ENCODE measurements at regions not wholly inside any gene's neighbourhood (a gene's known extent, or its start where the extent isn't known, plus 50 kb on each side); places are given as distances from the start of the nearest gene placed in this dataset.

- no peak overlapping the region for H3K4me3 ChIP-seq (ENCODE audit: low read depth, low read length)
- no peak for DNase-seq (ENCODE audit: low read depth)
- TF ChIP-seq CTCF (IDR thresholded peaks at IDR 0.05; ENCODE audit: insufficient read depth, low read length), result no peak
These were observed 133.6 kb downstream of the UBE2E3 start for GRCh38 chr2:181114021-181114420.

DNA sequence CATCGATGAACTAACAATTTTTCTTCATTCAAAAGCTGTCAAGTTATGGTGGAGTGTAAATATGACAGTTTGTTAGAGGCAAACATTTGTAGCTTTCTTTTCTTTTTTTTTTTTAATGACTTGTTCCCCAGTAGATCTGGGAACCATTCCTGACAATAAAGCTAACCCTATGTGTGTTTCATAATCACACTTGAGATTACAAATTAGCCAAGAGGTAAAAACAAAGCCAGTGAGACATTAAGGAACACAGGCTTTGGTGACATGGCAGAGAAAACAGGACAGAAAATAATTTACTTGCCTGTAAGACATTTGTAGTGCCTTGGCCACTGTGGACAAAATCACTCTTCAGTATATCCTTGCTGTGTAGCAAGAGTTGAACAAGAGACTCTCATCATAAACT, 135.9 kb downstream of the UBE2E3 start:
- TF ChIP-seq CTCF (IDR thresholded peaks at IDR 0.05; ENCODE audit: insufficient read depth, low read length), result no peak
- no peak for DNase-seq (ENCODE audit: low read depth)

DNA sequence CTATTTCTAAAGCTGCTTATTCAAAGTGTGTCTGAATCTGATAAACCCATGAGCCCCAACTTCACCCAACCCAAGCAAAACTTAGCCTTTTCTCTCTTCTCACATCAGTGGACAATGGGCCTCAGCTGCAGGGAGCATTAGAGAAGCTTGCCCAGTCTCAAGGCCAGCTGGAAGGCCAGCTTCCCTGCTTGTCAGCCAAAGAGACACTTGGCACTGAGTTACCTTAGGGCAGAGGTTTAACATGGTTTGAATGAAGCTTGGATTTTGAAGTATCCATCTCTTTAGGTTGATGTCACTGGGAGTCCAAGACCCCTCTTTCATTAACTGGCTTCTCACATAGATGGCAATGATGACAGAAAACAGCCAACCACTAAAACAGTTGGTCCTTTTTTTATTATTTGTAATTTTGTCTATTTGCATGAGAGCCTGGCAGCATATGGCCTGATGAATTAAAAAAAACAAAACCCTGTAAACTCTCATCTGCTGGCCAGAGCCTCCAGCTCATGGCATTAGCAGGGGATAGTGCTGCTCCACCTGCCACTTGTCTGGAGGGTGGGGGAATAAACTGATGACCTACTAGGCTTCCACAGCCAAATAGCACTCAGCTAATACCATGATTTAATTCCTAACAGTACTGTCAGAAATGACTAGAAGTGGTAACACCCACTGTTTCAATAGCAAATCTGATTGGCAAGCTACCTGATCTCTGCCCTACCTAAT, 137.0 kb downstream of the UBE2E3 start:
- H3K4me3 ChIP-seq (ENCODE audit: low read depth, low read length), result no peak overlapping the region

More for the DNA sequence above, 135.9 kb downstream of the UBE2E3 start:
- H3K4me3 ChIP-seq (ENCODE audit: low read depth, low read length), result no peak overlapping the region

GRCh38 chr2:181120625-181121024, 140.2 kb downstream of the UBE2E3 start:
- DNase-seq (ENCODE audit: low read depth), result peak; percentile 47
- H3K4me3 ChIP-seq (ENCODE audit: low read depth, low read length), result no peak overlapping the region
- TF ChIP-seq CTCF (IDR thresholded peaks at IDR 0.05; ENCODE audit: insufficient read depth, low read length), result no peak

More for the DNA sequence above, 137.0 kb downstream of the UBE2E3 start:
- no peak for TF ChIP-seq CTCF (IDR thresholded peaks at IDR 0.05; ENCODE audit: insufficient read depth, low read length)
- DNase-seq (ENCODE audit: low read depth), result no peak

GRCh38 chr2:181121996-181122395, 141.6 kb downstream of the UBE2E3 start:
- H3K4me3 ChIP-seq (ENCODE audit: low read depth, low read length), result no peak overlapping the region
- no peak for DNase-seq (ENCODE audit: low read depth)
- TF ChIP-seq CTCF (IDR thresholded peaks at IDR 0.05; ENCODE audit: insufficient read depth, low read length), result no peak

- no peak for TF ChIP-seq CTCF (IDR thresholded peaks at IDR 0.05; ENCODE audit: insufficient read depth, low read length)
- DNase-seq (ENCODE audit: low read depth), result no peak
- no peak overlapping the region for H3K4me3 ChIP-seq (ENCODE audit: low read depth, low read length)
These were observed 142.2 kb downstream of the UBE2E3 start for GRCh38 chr2:181122601-181123000.

DNA sequence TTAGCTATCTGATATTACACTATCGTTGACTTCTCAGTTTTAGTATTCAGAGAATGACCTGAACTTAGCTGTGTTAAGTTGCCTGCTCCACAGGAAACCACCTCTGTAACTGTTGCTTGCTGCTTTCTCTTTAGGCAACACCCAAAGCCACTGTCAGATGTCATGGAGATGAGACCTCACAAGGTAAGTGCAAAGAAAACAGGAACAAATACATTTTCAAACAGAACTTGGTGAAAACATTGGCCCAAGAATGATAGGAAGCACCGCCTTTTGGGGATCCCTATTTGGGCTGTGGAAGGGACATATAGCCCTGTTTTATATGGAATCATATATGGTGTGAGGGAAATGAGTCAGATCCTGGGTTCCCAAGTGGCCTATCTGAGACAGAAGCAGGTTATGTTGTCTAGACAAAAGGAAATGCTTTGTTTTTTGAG, 143.4 kb downstream of the UBE2E3 start:
- DNase-seq (ENCODE audit: low read depth), result no peak
- TF ChIP-seq CTCF (IDR thresholded peaks at IDR 0.05; ENCODE audit: insufficient read depth, low read length), result no peak
- no peak overlapping the region for H3K4me3 ChIP-seq (ENCODE audit: low read depth, low read length)
